SK-N-SH treated with all-trans-retinoic acid at 6 μM for 48 hours (cell line): ENCODE measurements at regions not wholly inside any gene's neighbourhood (a gene's known extent, or its start where the extent isn't known, plus 50 kb on each side); places are given as distances from the start of the nearest gene placed in this dataset.

Experiments
- ARNTL ChIP-seq: fragments of 450-650 bp; formaldehyde crosslinking; IDR thresholded peaks from 2 replicates; pipeline ENCODE4 v1.5.0; 2020; ENCODE audit warnings: low read depth, mild to moderate bottlenecking, moderate library complexity, borderline replicate concordance
- CREB5 ChIP-seq: fragments of 250-450 bp; sonication (Bioruptor Pico); IDR thresholded peaks from 2 replicates; pipeline ENCODE4 v1.5.1; 2020; ENCODE audit warnings: low read depth, mild to moderate bottlenecking, moderate library complexity
- CSRNP3 ChIP-seq: fragments of 250-450 bp; sonication (Bioruptor Pico); IDR thresholded peaks from 2 replicates; pipeline ENCODE4 v1.5.1; 2021; ENCODE audit warnings: mild to moderate bottlenecking, moderate library complexity
- PATZ1 ChIP-seq: fragments of 250-450 bp; sonication (Bioruptor Pico); IDR thresholded peaks from 2 replicates; pipeline ENCODE4 v1.8.0; 2020; ENCODE audit warnings: mild to moderate bottlenecking, moderate library complexity, borderline replicate concordance
- SNAI2 ChIP-seq: fragments of 250-450 bp; sonication (Bioruptor Pico); IDR thresholded peaks from 2 replicates; pipeline ENCODE4 v1.5.0; 2020; ENCODE audit warnings: mild to moderate bottlenecking, moderate library complexity
- TOX ChIP-seq: fragments of 250-450 bp; sonication (Bioruptor Pico); IDR thresholded peaks from 2 replicates; pipeline ENCODE4 v1.8.0; 2021; ENCODE audit warnings: mild to moderate bottlenecking, moderate library complexity, borderline replicate concordance
- TSHZ2 ChIP-seq: fragments of 250-450 bp; sonication (Bioruptor Pico); IDR thresholded peaks from 2 replicates; pipeline ENCODE4 v1.5.0; 2020; ENCODE audit warnings: mild to moderate bottlenecking, moderate library complexity
- ZNF565 ChIP-seq: fragments of 450-650 bp; formaldehyde crosslinking; conservative IDR thresholded peaks from 2 replicates; pipeline ENCODE4 v1.5.0; 2020; ENCODE audit warnings: low read depth, mild to moderate bottlenecking, moderate library complexity
- ZNF70 ChIP-seq: fragments of 450-650 bp; formaldehyde crosslinking; IDR thresholded peaks from 2 replicates; pipeline ENCODE4 v1.5.0; 2020; ENCODE audit warnings: mild to moderate bottlenecking, moderate library complexity

- no peak for TF ChIP-seq PATZ1 (CRISPR knock-in tag)
- TF ChIP-seq ZNF565 (CRISPR knock-in tag), result no peak
- no peak for TF ChIP-seq ZNF70
- no peak for TF ChIP-seq TSHZ2
- TF ChIP-seq ARNTL (CRISPR knock-in tag), result no peak
- TF ChIP-seq CSRNP3 (CRISPR knock-in tag), result no peak
- TF ChIP-seq CREB5 (CRISPR knock-in tag), result no peak
- no peak for TF ChIP-seq SNAI2
- TF ChIP-seq TOX, result no peak
Observed at GRCh38 chr4:162894387-162894786, 272.3 kb downstream of the NAF1 start.
